AG10803 (cell line): ENCODE measurements at regions not wholly inside any gene's neighbourhood (a gene's known extent, or its start where the extent isn't known, plus 50 kb on each side); places are given as distances from the start of the nearest gene placed in this dataset.
A peak's percentile ranks its signal among the peaks of the same experiment; 100 is the strongest.

Source experiments
- DNase-seq: peaks from one replicate; pipeline ENCODE4 v3.0.0; 2010; ENCODE audit warnings: low read depth
- H3K4me3 ChIP-seq: 2 replicates; pipeline ENCODE4 v1.5.1; 2011; ENCODE audit warnings: mild to moderate bottlenecking, low read length, control low read depth
- CTCF ChIP-seq: conservative IDR thresholded peaks from 2 replicates; pipeline ENCODE4 v1.5.1; 2011; ENCODE audit warnings: mild to moderate bottlenecking, low read length, control low read depth, inconsistent platforms

- TF ChIP-seq CTCF = no peak
- no peak overlapping the region for H3K4me3 ChIP-seq
- no peak for DNase-seq
Observed at GRCh38 chr4:143273160-143273917, 63.3 kb upstream of the GAB1 start.

- TF ChIP-seq CTCF = no peak
- no peak overlapping the region for H3K4me3 ChIP-seq
- DNase-seq = no peak
Observed at GRCh38 chr4:143280861-143281260, 55.8 kb upstream of the GAB1 start.

GRCh38 chr4:143281507-143282190 is 55.0 kb upstream of the GAB1 start:
- DNase-seq = no peak
- no peak overlapping the region for H3K4me3 ChIP-seq
- no peak for TF ChIP-seq CTCF

- peak; percentile 53 for DNase-seq
- H3K4me3 ChIP-seq = no peak overlapping the region
- TF ChIP-seq CTCF = no peak
Observed at GRCh38 chr4:143282211-143282707, 54.4 kb upstream of the GAB1 start.

- no peak for TF ChIP-seq CTCF
- DNase-seq = peak; percentile 5
- H3K4me3 ChIP-seq = no peak overlapping the region
Observed at GRCh38 chr4:143285696-143286437, 50.8 kb upstream of the GAB1 start.

GRCh38 chr4:143286701-143287571 is 49.7 kb upstream of the GAB1 start:
- H3K4me3 ChIP-seq = no peak overlapping the region
- no peak for TF ChIP-seq CTCF
- peak; percentile 59 for DNase-seq
